OCI-LY1 (cell line): ENCODE measurements at regions not wholly inside any gene's neighbourhood (a gene's known extent, or its start where the extent isn't known, plus 50 kb on each side); places are given as distances from the start of the nearest gene placed in this dataset.

Experiments used
- EZH2 ChIP-seq: fragments of 200-600 bp; sonication (generic), shearing (Covaris generic); IDR thresholded peaks from 2 replicates; pipeline ENCODE4 v1.8.0; 2017; ENCODE audit warnings: borderline replicate concordance, mixed run types, mild to moderate bottlenecking, antibody characterized with exemption, low read length, moderate library complexity, mixed read lengths
- TF ChIP-seq, protein P1 (sequence below): fragments of 200-600 bp; sonication (generic), shearing (Covaris generic); IDR thresholded peaks from 2 replicates; pipeline ENCODE4 v1.5.1; 2017; ENCODE audit warnings: mild to moderate bottlenecking, antibody characterized with exemption, low read length, moderate library complexity, mixed read lengths

DNA sequence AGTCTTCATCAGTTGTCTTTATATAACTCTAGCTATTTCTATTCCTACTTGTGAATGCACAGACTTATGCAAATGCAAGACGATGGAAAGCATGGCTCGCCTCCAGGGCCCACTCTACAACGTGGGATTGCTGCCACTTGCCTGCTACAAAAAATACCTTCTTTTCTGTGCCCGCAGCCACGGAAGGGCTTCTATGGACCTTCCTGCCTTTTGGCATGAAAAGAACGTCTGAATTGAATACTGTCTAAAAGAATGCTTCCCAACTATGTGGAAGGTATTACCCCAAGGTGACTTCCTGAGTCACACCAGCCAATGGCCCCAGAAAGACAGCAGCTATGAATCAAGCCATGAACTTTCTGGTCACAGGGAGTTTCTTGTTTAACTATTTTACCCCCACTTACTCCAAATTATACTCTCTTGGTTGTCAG lies 261.2 kb downstream of the HIVEP2 start:
- TF ChIP-seq, protein P1, sequence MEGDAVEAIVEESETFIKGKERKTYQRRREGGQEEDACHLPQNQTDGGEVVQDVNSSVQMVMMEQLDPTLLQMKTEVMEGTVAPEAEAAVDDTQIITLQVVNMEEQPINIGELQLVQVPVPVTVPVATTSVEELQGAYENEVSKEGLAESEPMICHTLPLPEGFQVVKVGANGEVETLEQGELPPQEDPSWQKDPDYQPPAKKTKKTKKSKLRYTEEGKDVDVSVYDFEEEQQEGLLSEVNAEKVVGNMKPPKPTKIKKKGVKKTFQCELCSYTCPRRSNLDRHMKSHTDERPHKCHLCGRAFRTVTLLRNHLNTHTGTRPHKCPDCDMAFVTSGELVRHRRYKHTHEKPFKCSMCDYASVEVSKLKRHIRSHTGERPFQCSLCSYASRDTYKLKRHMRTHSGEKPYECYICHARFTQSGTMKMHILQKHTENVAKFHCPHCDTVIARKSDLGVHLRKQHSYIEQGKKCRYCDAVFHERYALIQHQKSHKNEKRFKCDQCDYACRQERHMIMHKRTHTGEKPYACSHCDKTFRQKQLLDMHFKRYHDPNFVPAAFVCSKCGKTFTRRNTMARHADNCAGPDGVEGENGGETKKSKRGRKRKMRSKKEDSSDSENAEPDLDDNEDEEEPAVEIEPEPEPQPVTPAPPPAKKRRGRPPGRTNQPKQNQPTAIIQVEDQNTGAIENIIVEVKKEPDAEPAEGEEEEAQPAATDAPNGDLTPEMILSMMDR = no peak
- TF ChIP-seq EZH2 = no peak
